ES-I3 (cell line): ENCODE measurements at regions not wholly inside any gene's neighbourhood (a gene's known extent, or its start where the extent isn't known, plus 50 kb on each side); places are given as distances from the start of the nearest gene placed in this dataset.
A peak's percentile ranks its signal among the peaks of the same experiment; 100 is the strongest.
"Not testable (repeated sequence)": the region's sequence is repeated elsewhere in the genome, so short reads cannot be mapped to it uniquely, and the experiment has no call there.

ENCODE experiments used
- H3K36me3 ChIP-seq: 2 replicates; pipeline ENCODE4 v1.6.1; 2013; ENCODE audit warnings: mild to moderate bottlenecking, low read length, control low read depth, moderate library complexity; ENCODE audit not compliant: insufficient read depth
- H3K4me1 ChIP-seq: 2 replicates; pipeline ENCODE4 v1.6.1; 2013; ENCODE audit warnings: mild to moderate bottlenecking, control low read depth, low read length; ENCODE audit not compliant: insufficient read depth
- H3K9ac ChIP-seq: 2 replicates; pipeline ENCODE4 v1.6.1; 2013; ENCODE audit warnings: low read depth, mild to moderate bottlenecking, low read length, moderate library complexity
- H3K9me3 ChIP-seq: 2 replicates; pipeline ENCODE4 v1.6.1; 2013; ENCODE audit warnings: mild to moderate bottlenecking, low read length, moderate library complexity; ENCODE audit not compliant: control insufficient read depth, insufficient read depth

DNA sequence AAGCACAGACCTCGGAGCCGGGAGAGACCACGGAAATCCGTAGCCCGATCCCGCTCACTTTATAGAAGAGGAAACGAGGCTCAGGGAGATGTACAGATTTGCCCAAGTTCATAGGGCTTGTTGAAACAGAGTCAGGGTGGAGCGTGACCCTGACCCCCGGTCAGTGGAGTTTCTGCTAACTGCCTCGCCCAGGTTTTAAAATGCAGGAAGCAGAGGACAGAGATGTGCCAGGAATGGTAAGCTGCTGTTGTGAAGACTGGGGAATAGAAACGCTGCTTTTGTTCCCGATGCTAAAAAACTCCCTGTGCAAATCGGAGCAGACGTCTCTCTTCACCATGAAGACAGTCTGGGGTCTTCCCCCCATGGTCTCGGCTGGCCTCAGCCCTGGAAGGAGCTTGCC is 403.0 kb downstream of the SEC14L1 start:
- Histone ChIP-seq H3K36me3 (no peaks in the 10 kb centered on the region), H3K4me1 (peaks cover 35% of the 10 kb centered on the region), H3K9me3 (no peaks in the 10 kb centered on the region), H3K9ac (no peak overlapping the region)

- H3K9ac ChIP-seq, result no peak overlapping the region
- H3K4me1 ChIP-seq, result peaks cover 36% of the 10 kb centered on the region
- H3K36me3 ChIP-seq, result no peaks in the 10 kb centered on the region
- H3K9me3 ChIP-seq, result no peaks in the 10 kb centered on the region
Measured at GRCh38 chr17:77544347-77545110, 403.8 kb downstream of the SEC14L1 start.

DNA sequence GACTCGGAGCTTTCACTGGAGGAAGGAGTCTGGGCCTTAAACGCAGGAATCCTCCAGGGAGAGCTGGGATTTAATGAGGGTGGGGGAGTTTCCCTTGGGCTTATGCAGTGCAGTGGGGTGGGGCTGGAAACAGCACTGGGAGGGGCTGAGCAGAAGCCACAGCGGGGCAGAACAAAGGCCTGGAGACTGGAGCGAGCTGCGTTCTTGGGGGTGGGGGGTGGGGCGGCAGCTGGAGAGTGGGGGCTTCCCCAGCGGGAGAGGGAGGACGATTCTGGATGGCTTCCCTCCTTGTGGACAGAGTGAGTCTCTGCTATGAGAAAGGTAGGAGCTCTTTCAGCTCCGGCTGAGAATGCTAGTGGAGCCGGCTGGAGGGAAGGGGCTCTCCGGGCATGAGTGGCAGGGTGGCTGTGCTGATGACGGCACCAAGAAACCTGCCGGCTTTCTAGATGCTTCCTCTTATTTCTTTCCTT is 406.0 kb downstream of the SEC14L1 start:
- Histone ChIP-seq H3K9ac (peak overlapping the region; percentile 54), H3K9me3 (no peaks in the 10 kb centered on the region), H3K36me3 (no peaks in the 10 kb centered on the region), H3K4me1 (peaks cover 26% of the 10 kb centered on the region)

GRCh38 chr17:77548967-77549366 is 408.2 kb downstream of the SEC14L1 start:
- Histone ChIP-seq H3K36me3 (no peaks in the 10 kb centered on the region), H3K9ac (peak overlapping the region; percentile 65; the same call in 1 of the 2 replicates), H3K9me3 (no peaks in the 10 kb centered on the region), H3K4me1 (peaks cover 6% of the 10 kb centered on the region)

GRCh38 chr17:77549726-77550366 is 408.7 kb upstream of the TNRC6C start:
- H3K4me1 ChIP-seq, result peaks cover 4% of the 10 kb centered on the region; the same call in 1 of the 2 replicates
- no peaks in the 10 kb centered on the region for H3K36me3 ChIP-seq
- H3K9ac ChIP-seq, result no peak overlapping the region
- no peaks in the 10 kb centered on the region for H3K9me3 ChIP-seq

DNA sequence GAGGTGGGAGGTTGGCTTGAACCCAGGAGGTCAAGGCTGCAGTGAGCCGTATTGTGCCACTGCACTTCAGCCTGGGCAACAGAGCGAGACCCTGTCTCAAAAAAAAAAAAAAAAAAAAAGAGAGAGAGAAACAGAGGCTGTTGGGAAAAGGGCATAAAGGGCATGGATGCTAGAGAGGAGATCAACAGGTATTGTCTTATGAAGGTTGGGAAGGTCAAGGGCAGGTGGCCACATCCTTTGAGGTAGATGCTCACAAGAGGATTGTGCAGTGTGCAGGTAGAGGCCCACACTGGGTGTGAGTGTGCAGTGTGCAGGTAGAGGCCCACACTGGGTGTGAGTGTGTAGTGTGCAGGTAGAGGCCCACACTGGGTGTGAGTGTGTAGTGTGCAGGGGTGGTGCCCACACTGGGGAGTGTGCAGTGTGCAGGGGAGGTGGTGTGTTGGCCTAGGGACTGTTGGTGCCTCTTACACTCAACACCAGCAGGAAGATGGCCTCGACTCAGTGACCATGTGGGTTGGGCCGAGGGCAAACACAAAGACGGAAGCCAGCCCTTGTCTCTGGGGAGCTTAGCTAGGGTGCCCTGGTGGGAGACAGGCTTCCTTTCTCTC is 404.9 kb upstream of the TNRC6C start:
- Histone ChIP-seq H3K9me3 (no peaks in the 10 kb centered on the region), H3K36me3 (no peaks in the 10 kb centered on the region; the same call in 1 of the 2 replicates), H3K9ac (no peak overlapping the region), H3K4me1 (peaks cover 3% of the 10 kb centered on the region; the same call in 1 of the 2 replicates)

DNA sequence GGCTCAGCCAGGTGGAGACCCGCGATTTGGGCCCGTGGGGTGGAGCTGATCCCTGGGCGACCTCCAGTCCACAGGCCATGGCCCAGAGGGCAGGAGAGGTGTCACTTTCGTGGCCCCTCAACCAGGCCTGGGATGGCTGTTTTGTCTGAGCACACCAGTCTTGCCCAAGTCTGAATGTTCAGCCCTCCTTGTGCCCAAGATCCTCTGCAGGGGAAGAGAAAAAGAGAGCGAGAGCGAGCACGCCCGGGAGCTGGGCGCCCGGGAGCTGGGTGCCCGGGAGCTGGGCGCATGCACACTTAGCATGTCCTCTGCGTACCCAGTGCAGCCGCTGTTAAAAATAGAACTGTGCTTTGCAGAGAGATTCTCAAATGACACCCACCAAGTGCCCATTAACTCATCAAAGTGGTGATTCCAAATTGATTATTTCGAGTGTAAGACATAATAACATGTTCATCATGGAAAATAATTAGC is 403.3 kb upstream of the TNRC6C start:
- Histone ChIP-seq H3K9me3 (no peaks in the 10 kb centered on the region), H3K4me1 (no peaks in the 10 kb centered on the region; the same call in 1 of the 2 replicates), H3K36me3 (no peaks in the 10 kb centered on the region; the same call in 1 of the 2 replicates), H3K9ac (no peak overlapping the region)

DNA sequence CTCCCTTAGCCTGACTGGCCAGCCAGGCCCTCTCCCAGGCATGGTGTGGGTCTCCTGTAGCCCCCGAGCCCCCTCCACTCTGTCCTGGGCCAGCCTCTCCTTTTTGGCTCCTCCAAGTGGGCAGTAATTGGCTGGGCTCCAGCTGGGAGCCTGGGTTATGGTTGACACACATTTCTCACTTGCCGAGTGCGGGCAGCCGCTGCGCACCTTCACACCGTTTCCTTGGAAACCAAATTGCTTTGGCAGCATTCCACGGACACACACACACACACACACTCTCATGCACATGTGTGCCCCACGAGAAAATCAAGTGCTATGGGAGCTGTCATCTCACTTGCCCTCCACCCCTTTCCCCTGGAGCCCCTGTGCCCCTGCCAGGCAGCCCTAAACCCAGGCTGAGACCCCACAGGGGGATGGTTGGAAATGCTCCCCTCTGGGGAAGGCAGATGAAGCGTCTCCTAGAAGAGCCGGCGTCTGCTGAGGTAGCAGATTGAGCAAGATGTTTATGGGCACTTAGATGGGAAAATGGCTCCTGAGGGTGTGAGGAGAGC is 402.7 kb upstream of the TNRC6C start:
- Histone ChIP-seq H3K9ac (no peak overlapping the region), H3K9me3 (no peaks in the 10 kb centered on the region)

DNA sequence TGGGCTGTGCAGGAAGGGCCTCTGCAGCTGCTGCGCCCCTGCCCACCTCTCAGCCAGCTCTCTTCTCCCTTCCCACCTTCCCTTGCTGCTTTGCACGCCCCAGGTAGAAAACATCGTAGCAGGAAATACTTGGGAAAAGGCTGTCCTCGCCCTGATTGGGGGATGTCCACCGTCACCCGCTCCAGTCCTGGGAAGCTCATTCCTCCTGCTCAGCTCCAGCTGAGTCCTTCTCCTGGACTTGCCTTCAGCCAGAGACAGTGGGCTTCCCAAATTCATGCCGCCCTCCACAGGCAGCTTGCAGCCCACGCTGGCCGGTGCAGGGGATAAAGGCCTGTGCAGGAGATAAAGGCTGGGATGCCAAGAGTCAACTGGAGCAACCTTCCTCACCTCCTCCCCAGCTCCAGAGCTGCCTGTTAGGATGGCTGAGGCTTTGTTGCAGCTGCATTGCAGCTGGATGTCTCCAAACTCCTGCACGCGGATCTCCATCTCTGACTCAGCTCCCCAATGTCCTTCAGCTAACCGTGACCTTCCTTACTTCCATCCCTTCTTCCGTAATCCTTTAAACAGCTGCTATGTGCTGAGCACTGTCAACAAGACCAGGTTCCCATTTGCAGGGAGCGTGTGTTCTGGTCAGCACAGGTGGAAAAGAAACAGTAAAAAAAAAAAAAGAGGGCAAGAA is 402.0 kb upstream of the TNRC6C start:
- no peaks in the 10 kb centered on the region for H3K9me3 ChIP-seq
- H3K9ac ChIP-seq, result no peak overlapping the region
- no peaks in the 10 kb centered on the region; the same call in 1 of the 2 replicates for H3K4me1 ChIP-seq
- H3K36me3 ChIP-seq, result no peaks in the 10 kb centered on the region; the same call in 1 of the 2 replicates

More for the DNA sequence above, 402.7 kb upstream of the TNRC6C start:
- Histone ChIP-seq H3K4me1 (no peaks in the 10 kb centered on the region; the same call in 1 of the 2 replicates), H3K36me3 (no peaks in the 10 kb centered on the region; the same call in 1 of the 2 replicates)

GRCh38 chr17:77558846-77559626 is 399.5 kb upstream of the TNRC6C start:
- Histone ChIP-seq H3K36me3 (no peaks in the 10 kb centered on the region; the same call in 1 of the 2 replicates), H3K4me1 (no peaks in the 10 kb centered on the region; the same call in 1 of the 2 replicates), H3K9me3 (no peaks in the 10 kb centered on the region; the same call in 1 of the 2 replicates), H3K9ac (no peak overlapping the region)

GRCh38 chr17:77560381-77560780 is 398.1 kb upstream of the TNRC6C start:
- Histone ChIP-seq H3K36me3 (no peaks in the 10 kb centered on the region), H3K9ac (no peak overlapping the region), H3K4me1 (no peaks in the 10 kb centered on the region; the same call in 1 of the 2 replicates), H3K9me3 (no peaks in the 10 kb centered on the region; the same call in 1 of the 2 replicates)

GRCh38 chr17:77560841-77561240 is 397.7 kb upstream of the TNRC6C start:
- Histone ChIP-seq H3K36me3 (no peaks in the 10 kb centered on the region), H3K9me3 (no peaks in the 10 kb centered on the region; the same call in 1 of the 2 replicates), H3K9ac (no peak overlapping the region), H3K4me1 (no peaks in the 10 kb centered on the region; the same call in 1 of the 2 replicates)

DNA sequence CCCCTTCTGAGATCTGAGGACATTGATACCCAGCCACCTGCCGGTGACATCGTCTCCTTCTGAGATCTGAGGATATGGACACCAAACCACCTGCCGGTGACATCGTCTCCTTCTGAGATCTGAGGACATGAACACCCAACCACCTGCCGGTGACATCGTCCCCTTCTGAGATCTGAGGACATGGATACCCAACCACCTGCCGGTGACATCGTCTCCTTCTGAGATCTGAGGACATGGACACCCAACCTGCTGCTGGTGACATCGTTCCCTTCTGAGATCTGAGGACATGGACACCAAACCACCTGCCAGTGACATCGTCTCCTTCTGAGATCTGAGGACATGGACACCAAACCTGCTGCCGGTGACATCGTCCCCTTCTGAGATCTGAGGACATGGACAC is 396.1 kb upstream of the TNRC6C start:
- not testable (repeated sequence) for H3K36me3 ChIP-seq, H3K9ac ChIP-seq, H3K9me3 ChIP-seq, H3K4me1 ChIP-seq
